ENCODE measurements at regions not wholly inside any gene's neighbourhood (a gene's known extent, or its start where the extent isn't known, plus 50 kb on each side); places are given as distances from the start of the nearest gene placed in this dataset.

GRCh38 chr11:29937526-29937925 is 79.3 kb downstream of the KCNA4 start:
- no peak for TF ChIP-seq EZH2 (IDR thresholded peaks at IDR 0.05)
- no peak for TF ChIP-seq POLR2AphosphoS5 (IDR thresholded peaks at IDR 0.05; ENCODE audit: borderline replicate concordance, low read depth, low read length)
